NB4 (cell line): ENCODE measurements at regions not wholly inside any gene's neighbourhood (a gene's known extent, or its start where the extent isn't known, plus 50 kb on each side); places are given as distances from the start of the nearest gene placed in this dataset.

Source experiments
- DNase-seq: peaks from one replicate; pipeline ENCODE4 v3.0.0; 2010; ENCODE audit warnings: low read depth
- H3K4me3 ChIP-seq: one replicate; pipeline ENCODE4 v1.5.1; 2011; ENCODE audit warnings: mild to moderate bottlenecking, low read depth, low read length, moderate library complexity
- CTCF ChIP-seq: IDR thresholded peaks from one replicate; pipeline ENCODE4 v1.5.1; 2012; ENCODE audit warnings: low read depth, low read length
- MAX ChIP-seq: IDR thresholded peaks from 2 replicates; pipeline ENCODE4 v1.6.1; 2011; ENCODE audit warnings: low read depth, low read length
- MYC ChIP-seq: IDR thresholded peaks from 2 replicates; pipeline ENCODE4 v1.6.1; 2011; ENCODE audit warnings: low read depth, low read length
- POLR2A ChIP-seq: IDR thresholded peaks from 2 replicates; pipeline ENCODE4 v1.6.1; 2011; ENCODE audit warnings: mild to moderate bottlenecking; ENCODE audit not compliant: insufficient read length; ENCODE audit errors: extremely low read depth

DNA sequence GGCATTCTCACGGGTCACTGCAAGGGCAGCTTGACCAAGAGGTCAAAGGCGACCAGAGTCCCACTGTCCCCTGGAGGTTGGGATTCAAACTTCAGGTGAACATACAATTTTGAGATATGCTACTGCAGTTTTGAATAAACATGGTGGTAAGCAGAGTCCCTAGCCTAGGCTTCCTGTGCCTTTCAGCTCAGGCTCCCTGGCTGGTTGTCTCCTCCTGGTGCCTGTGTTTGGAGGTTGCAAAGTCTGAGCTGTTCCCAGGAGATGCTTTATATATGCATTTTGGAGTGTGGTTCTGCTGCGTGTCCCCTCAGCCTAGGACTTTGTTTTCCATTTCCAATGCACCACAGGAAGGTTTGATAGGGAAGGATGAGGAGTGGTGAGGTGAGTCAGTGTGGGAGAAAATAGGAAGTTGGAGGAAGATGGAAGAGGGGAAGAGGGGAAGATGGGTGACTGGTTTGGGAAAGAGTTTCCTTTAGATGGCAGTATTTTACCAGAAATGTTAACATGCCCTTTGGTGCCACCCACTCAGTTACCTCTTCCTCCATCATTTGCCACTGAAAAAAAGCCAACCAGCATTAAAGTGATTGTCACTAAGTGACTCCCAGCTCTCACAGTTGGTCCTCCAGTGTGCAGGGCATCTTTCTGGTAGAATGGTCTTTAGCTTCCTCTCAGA, 211.7 kb upstream of the AGTR2 start:
- peak; percentile 28 for DNase-seq
- TF ChIP-seq POLR2A (no peak), CTCF (no peak), MYC (no peak), MAX (no peak)
- no peak overlapping the region for H3K4me3 ChIP-seq

GRCh38 chrX:115960440-115961084, 210.0 kb upstream of the AGTR2 start:
- H3K4me3 ChIP-seq, result no peak overlapping the region
- TF ChIP-seq MAX (no peak), POLR2A (no peak), CTCF (no peak), MYC (no peak)
- DNase-seq, result no peak

DNA sequence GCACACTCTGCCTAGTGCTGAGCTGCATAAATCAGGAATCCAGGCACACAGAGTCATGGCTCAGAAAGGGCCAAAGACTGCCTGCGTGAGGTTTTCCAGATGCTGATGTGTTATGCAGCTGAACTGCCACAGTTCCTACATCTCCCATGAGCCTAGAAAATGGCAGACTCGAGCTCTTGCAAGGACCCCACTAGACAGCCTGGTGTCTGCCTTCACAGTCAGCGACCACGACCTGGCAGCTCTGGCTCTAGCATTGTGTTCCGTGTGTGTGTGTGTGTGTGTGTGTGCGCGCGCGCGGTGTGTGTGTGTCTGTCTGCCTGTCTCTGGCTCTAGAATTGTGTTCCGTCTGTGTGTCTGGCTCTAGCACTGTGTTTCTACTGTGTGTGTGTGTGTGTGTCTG, 203.6 kb upstream of the AGTR2 start:
- H3K4me3 ChIP-seq, result no peak overlapping the region
- TF ChIP-seq POLR2A (no peak), MYC (no peak), CTCF (no peak), MAX (no peak)
- no peak for DNase-seq

- TF ChIP-seq MYC (no peak), MAX (no peak), CTCF (no peak), POLR2A (no peak)
- DNase-seq, result peak; percentile 30
- no peak overlapping the region for H3K4me3 ChIP-seq
Measured at GRCh38 chrX:115968436-115969252, 201.9 kb upstream of the AGTR2 start.

GRCh38 chrX:115970718-115971117, 199.8 kb upstream of the AGTR2 start:
- no peak overlapping the region for H3K4me3 ChIP-seq
- TF ChIP-seq MAX (no peak), POLR2A (no peak), MYC (no peak), CTCF (no peak)
- DNase-seq, result no peak
